ENCODE measurements at regions not wholly inside any gene's neighbourhood (a gene's known extent, or its start where the extent isn't known, plus 50 kb on each side); places are given as distances from the start of the nearest gene placed in this dataset.

GRCh38 chr5:12269164-12269563, 364.9 kb upstream of the CTNND2 start:
- Histone ChIP-seq H3K27ac (no peak overlapping the region), H3K36me3 (no peaks in the 10 kb centered on the region), H3K4me3 (no peak overlapping the region), H3K9ac (no peak overlapping the region), H3K9me3 (ENCODE audit: low read depth) (no peaks in the 10 kb centered on the region), H3F3A (ENCODE audit: low read depth) (no peaks in the 10 kb centered on the region), H4K20me1 (ENCODE audit: low read depth) (no peaks in the 10 kb centered on the region), H3K4me2 (no peak overlapping the region), H3K79me2 (ENCODE audit: low read depth) (no peaks in the 10 kb centered on the region), H3K4me1 (no peaks in the 10 kb centered on the region), H2AFZ (replicated peaks) (no peak overlapping the region), H3K27me3 (no peaks in the 10 kb centered on the region)
- H3K27me3 Mint-ChIP-seq (ENCODE audit: insufficient read depth, low read depth): no peaks in the 10 kb centered on the region
- no peak overlapping the region for H3K4me3 Mint-ChIP-seq
- no peaks in the 10 kb centered on the region for H3K4me1 Mint-ChIP-seq
- no peak for DNase-seq (ENCODE audit: low spot score)
- TF ChIP-seq EZH2 (IDR thresholded peaks at IDR 0.05) (no peak), CTCF (IDR thresholded peaks at IDR 0.05) (no peak), EZH2phosphoT487 (IDR thresholded peaks at IDR 0.05) (no peak)
- H3K9me3 Mint-ChIP-seq: no peaks in the 10 kb centered on the region
- H3K36me3 Mint-ChIP-seq: no peaks in the 10 kb centered on the region
- H3K27ac Mint-ChIP-seq: no peak overlapping the region

- Histone ChIP-seq H3K9me3 (ENCODE audit: low read depth) (no peaks in the 10 kb centered on the region), H3K27ac (no peak overlapping the region), H3K4me3 (no peak overlapping the region), H3K4me1 (no peaks in the 10 kb centered on the region), H3K4me2 (no peak overlapping the region), H3K27me3 (no peaks in the 10 kb centered on the region), H3F3A (ENCODE audit: low read depth) (no peaks in the 10 kb centered on the region), H4K20me1 (ENCODE audit: low read depth) (no peaks in the 10 kb centered on the region), H3K79me2 (ENCODE audit: low read depth) (no peaks in the 10 kb centered on the region), H3K9ac (no peak overlapping the region), H2AFZ (replicated peaks) (no peak overlapping the region), H3K36me3 (no peaks in the 10 kb centered on the region)
- no peak for TF ChIP-seq EZH2 (IDR thresholded peaks at IDR 0.05)
- TF ChIP-seq CTCF (IDR thresholded peaks at IDR 0.05): no peak
- TF ChIP-seq EZH2phosphoT487 (IDR thresholded peaks at IDR 0.05): no peak
- H3K9me3 Mint-ChIP-seq: peaks cover 7% of the 10 kb centered on the region
- H3K27ac Mint-ChIP-seq: no peak overlapping the region
- no peak overlapping the region for H3K4me3 Mint-ChIP-seq
- no peaks in the 10 kb centered on the region for H3K27me3 Mint-ChIP-seq (ENCODE audit: insufficient read depth, low read depth)
- H3K36me3 Mint-ChIP-seq: no peaks in the 10 kb centered on the region
- no peaks in the 10 kb centered on the region for H3K4me1 Mint-ChIP-seq
- no peak for DNase-seq (ENCODE audit: low spot score)
Observed at GRCh38 chr5:12258549-12258948, 354.3 kb upstream of the CTNND2 start.

- Mint-ChIP-seq H3K9me3 (peaks cover 5% of the 10 kb centered on the region), H3K4me1 (peaks cover 6% of the 10 kb centered on the region)
- H3K9me3 ChIP-seq (ENCODE audit: low read depth): no peaks in the 10 kb centered on the region
Observed at GRCh38 chr5:12250454-12250853, 346.2 kb upstream of the CTNND2 start.

More at GRCh38 chr5:12250454-12250853, 346.2 kb upstream of the CTNND2 start:
- H3K27me3 Mint-ChIP-seq (ENCODE audit: insufficient read depth, low read depth): no peaks in the 10 kb centered on the region
- H3K4me1 ChIP-seq: peaks cover 9% of the 10 kb centered on the region
- TF ChIP-seq EZH2phosphoT487 (IDR thresholded peaks at IDR 0.05) (no peak), CTCF (IDR thresholded peaks at IDR 0.05) (no peak), EZH2 (IDR thresholded peaks at IDR 0.05) (no peak)
- no peak overlapping the region for H2AFZ ChIP-seq (replicated peaks)
- no peak overlapping the region for H3K27ac ChIP-seq
- no peaks in the 10 kb centered on the region for H4K20me1 ChIP-seq (ENCODE audit: low read depth)
- peak overlapping the region; percentile 16 for H3K27ac Mint-ChIP-seq
- no peaks in the 10 kb centered on the region for H3F3A ChIP-seq (ENCODE audit: low read depth)
- no peaks in the 10 kb centered on the region for H3K36me3 ChIP-seq
- no peaks in the 10 kb centered on the region for H3K27me3 ChIP-seq
- no peak overlapping the region for H3K4me2 ChIP-seq
- no peaks in the 10 kb centered on the region for H3K79me2 ChIP-seq (ENCODE audit: low read depth)
- peak; percentile 41 for DNase-seq (ENCODE audit: low spot score)
- no peak overlapping the region for H3K4me3 ChIP-seq
- H3K4me3 Mint-ChIP-seq: no peak overlapping the region
- H3K9ac ChIP-seq: no peak overlapping the region
- peaks cover 2% of the 10 kb centered on the region for H3K36me3 Mint-ChIP-seq
